SK-N-SH (cell line): ENCODE measurements at regions not wholly inside any gene's neighbourhood (a gene's known extent, or its start where the extent isn't known, plus 50 kb on each side); places are given as distances from the start of the nearest gene placed in this dataset.

Experiments
- CTCF ChIA-PET: fragments of 300-600, 350-600 bp; formaldehyde crosslinking; extraction: SDS; loops from one replicate; lab custom pipeline; 2021; lab: Yijun Ruan, JAX
- POLR2A ChIA-PET: fragments of 350-600 bp; sonication (Branson Sonifier 250); formaldehyde crosslinking; extraction: SDS; loops from one replicate; lab custom pipeline; 2020; ENCODE audit warnings: antibody characterized with exemption, inconsistent platforms; lab: Yijun Ruan, JAX
- DNase-seq: peaks from one replicate; pipeline ENCODE4 v3.0.0; 2012
- H2AFZ ChIP-seq: fragments of 200-600 bp; sonication (generic); 2 replicates; pipeline ENCODE4 v1.8.1; 2016; ENCODE audit warnings: antibody characterized with exemption, mild to moderate bottlenecking, low read depth
- H3F3A ChIP-seq: fragments of 200-600 bp; sonication (generic); replicated peaks from 2 replicates; pipeline ENCODE3; 2016; ENCODE audit warnings: antibody characterized with exemption, mild to moderate bottlenecking; ENCODE audit not compliant: insufficient read depth
- H3K27ac ChIP-seq, 2 experiments: fragments of 200-500 bp in 1 of 2; fragments of 200-600 bp in 1 of 2; sonication (Bioruptor generic) in 1 of 2; sonication (generic), shearing (Covaris generic) in 1 of 2; 2 replicates each; pipeline versions ENCODE4 v1.5.1 to v1.6.1; 2014 to 2016; ENCODE audit warnings: low read depth in 2 of 2, inconsistent platforms in 1 of 2, low read length in 1 of 2, mild to moderate bottlenecking in 1 of 2, mixed read lengths in 1 of 2
- H3K27me3 ChIP-seq: fragments of 200-600 bp; sonication (generic), shearing (Covaris generic); 2 replicates; pipeline ENCODE4 v1.6.1; 2016; ENCODE audit warnings: mixed run types; ENCODE audit not compliant: insufficient read depth
- H3K36me3 ChIP-seq, 2 experiments: fragments of 200-500 bp in 1 of 2; fragments of 200-600 bp in 1 of 2; sonication (Bioruptor generic) in 1 of 2; sonication (generic) in 1 of 2; replicated peaks in 1 of 2; 2 replicates each; pipeline versions ENCODE3 to v1.5.1; 2014 to 2016; ENCODE audit warnings: low read length in 1 of 2, mild to moderate bottlenecking in 1 of 2; ENCODE audit not compliant: insufficient read depth in 2 of 2, control insufficient read depth in 1 of 2
- H3K4me1 ChIP-seq, 2 experiments: fragments of 200-500 bp in 1 of 2; fragments of 200-600 bp in 1 of 2; sonication (Bioruptor generic) in 1 of 2; sonication (generic), shearing (Covaris generic) in 1 of 2; 2 replicates each; pipeline versions ENCODE4 v1.5.1 to v1.6.1; 2014 to 2016; ENCODE audit warnings: low read depth in 1 of 2, low read length in 1 of 2, mixed run types in 1 of 2; ENCODE audit not compliant: insufficient read depth in 2 of 2, control insufficient read depth in 1 of 2
- H3K4me2 ChIP-seq: fragments of 200-600 bp; sonication (generic), shearing (Covaris generic); 2 replicates; pipeline ENCODE4 v1.6.1; 2017; ENCODE audit warnings: mixed run types
- H3K4me3 ChIP-seq, 2 experiments: fragments of 200-500 bp in 1 of 2; fragments of 200-600 bp in 1 of 2; sonication (Bioruptor generic) in 1 of 2; sonication (generic), shearing (Covaris generic) in 1 of 2; 2 replicates each; pipeline versions ENCODE4 v1.5.1 to v1.8.1; 2014 to 2016; ENCODE audit warnings: low read depth in 2 of 2, inconsistent platforms in 1 of 2, low read length in 1 of 2, mild to moderate bottlenecking in 1 of 2, mixed read lengths in 1 of 2, moderate library complexity in 1 of 2
- H3K79me2 ChIP-seq: fragments of 200-600 bp; sonication (generic); 2 replicates; pipeline ENCODE4 v1.8.1; 2017; ENCODE audit warnings: mild to moderate bottlenecking; ENCODE audit not compliant: insufficient read depth
- H3K9ac ChIP-seq: fragments of 200-600 bp; sonication (generic); 2 replicates; pipeline ENCODE4 v1.6.1; 2017; ENCODE audit warnings: mixed run types
- H3K9me2 ChIP-seq: fragments of 200-600 bp; sonication (generic); 2 replicates; pipeline ENCODE4 v1.6.1; 2017; ENCODE audit warnings: mixed run types
- H3K9me3 ChIP-seq: fragments of 200-600 bp; sonication (generic); 2 replicates; pipeline ENCODE4 v1.6.1; 2017; ENCODE audit warnings: mixed run types, mild to moderate bottlenecking, moderate library complexity
- H4K20me1 ChIP-seq: fragments of 200-600 bp; sonication (generic); 2 replicates; pipeline ENCODE4 v1.6.1; 2017; ENCODE audit warnings: mild to moderate bottlenecking, mixed run types; ENCODE audit not compliant: insufficient read depth
- ELF1 ChIP-seq: IDR thresholded peaks from 2 replicates; pipeline ENCODE4 v1.4.0; 2012
- EP300 ChIP-seq, 2 experiments: IDR thresholded peaks; 2 replicates each; pipeline versions ENCODE4 v1.4.0 to v1.6.1; 2012; ENCODE audit warnings: borderline replicate concordance in 1 of 2, low read depth in 1 of 2, low read length in 1 of 2
- EZH2phosphoT487 ChIP-seq: fragments of 200-600 bp; sonication (generic); IDR thresholded peaks from 2 replicates; pipeline ENCODE4 v1.6.1; 2017; ENCODE audit warnings: low read depth, mixed run types, mild to moderate bottlenecking, antibody characterized with exemption, moderate library complexity, borderline replicate concordance
- GATA2 ChIP-seq: sonication (generic); formaldehyde crosslinking; IDR thresholded peaks from 2 replicates; pipeline ENCODE4 v1.5.0; 2020; ENCODE audit warnings: mild to moderate bottlenecking, missing genetic modification reagents
- IRF3 ChIP-seq: fragments of 150-350 bp; IDR thresholded peaks from 2 replicates; pipeline ENCODE4 v1.6.1; 2016; ENCODE audit warnings: mild to moderate bottlenecking, low read depth, low read length
- MAX ChIP-seq: IDR thresholded peaks from 2 replicates; pipeline ENCODE4 v1.4.0; 2012; ENCODE audit warnings: low read depth
- NFIC ChIP-seq: IDR thresholded peaks from 2 replicates; pipeline ENCODE4 v1.4.0; 2012; ENCODE audit warnings: borderline replicate concordance
- POLR2AphosphoS5 ChIP-seq: IDR thresholded peaks from 2 replicates; pipeline ENCODE4 v1.6.1; 2012; ENCODE audit warnings: low read depth, low read length
- RAD21 ChIP-seq: IDR thresholded peaks from 2 replicates; pipeline ENCODE4 v1.6.1; 2012; ENCODE audit warnings: mild to moderate bottlenecking, low read length
- RCOR1 ChIP-seq: fragments of 150-350 bp; IDR thresholded peaks from 2 replicates; pipeline ENCODE4 v1.6.1; 2017; ENCODE audit warnings: antibody characterized with exemption, low read length
- REST ChIP-seq: IDR thresholded peaks from 2 replicates; pipeline ENCODE4 v1.6.1; 2012; ENCODE audit warnings: mild to moderate bottlenecking, low read depth, low read length, moderate library complexity
- RFX5 ChIP-seq: IDR thresholded peaks from 2 replicates; pipeline ENCODE4 v1.6.1; 2012; ENCODE audit warnings: mild to moderate bottlenecking, improper control_type of control experiment, low read length
- SMC3 ChIP-seq: IDR thresholded peaks from 2 replicates; pipeline ENCODE4 v1.6.1; 2012; ENCODE audit warnings: low read depth, low read length, improper control_type of control experiment
- TAF1 ChIP-seq: IDR thresholded peaks from 2 replicates; pipeline ENCODE4 v1.6.1; 2012; ENCODE audit warnings: low read depth, mild to moderate bottlenecking, low read length, moderate library complexity, borderline replicate concordance
- USF2 ChIP-seq: fragments of 150-350 bp; IDR thresholded peaks from 2 replicates; pipeline ENCODE4 v1.6.1; 2017; ENCODE audit warnings: antibody characterized with exemption, low read length, low read depth, borderline replicate concordance
- ZBTB33 ChIP-seq: IDR thresholded peaks from 2 replicates; pipeline ENCODE4 v1.4.0; 2012; ENCODE audit warnings: low read depth, borderline replicate concordance
- WGBS: methylation state at CpG from one replicate; pipeline ENCODE4 v1.1.6; 2017; ENCODE audit warnings: low lambda C conversion rate; 5-methylcytosine and 5-hydroxymethylcytosine counted together

GRCh38 chr4:96262057-96262456, 422.2 kb downstream of the PDHA2 start (continued):
- TF ChIP-seq USF2 (no peak), GATA2 (no peak), RFX5 (no peak), RAD21 (no peak), IRF3 (no peak), MAX (no peak), TAF1 (no peak)
- TF ChIP-seq, all 33 proteins: peak for 0

- no peak for DNase-seq
- no peak overlapping the region for H2AFZ ChIP-seq
- WGBS = 75% methylated on average over 1 of the region's 1 CpG
- no peaks in the 10 kb centered on the region for H3K9me2 ChIP-seq
- H3K4me2 ChIP-seq = no peak overlapping the region
- no peak for TF ChIP-seq POLR2AphosphoS5
- TF ChIP-seq GATA2 = no peak
- TF ChIP-seq EZH2phosphoT487 = no peak
- TF ChIP-seq NFIC = no peak
- no peak for TF ChIP-seq REST
- TF ChIP-seq ELF1 = no peak
- no peak for TF ChIP-seq IRF3
- TF ChIP-seq RCOR1 = no peak
- TF ChIP-seq ZBTB33 = no peak
- TF ChIP-seq EP300 (IDR thresholded peaks at IDR 0.05; ENCODE audit: borderline replicate concordance in 1 of 2, low read depth in 1 of 2, low read length in 1 of 2) = no peak
- TF ChIP-seq USF2 = no peak
- no peak for TF ChIP-seq SMC3
- no peak overlapping the region for H3K4me3 ChIP-seq
- ChIA-PET POLR2A (no interaction called here), CTCF (no interaction called here)
- no peak overlapping the region for H3K27ac ChIP-seq
- no peaks in the 10 kb centered on the region for H3F3A ChIP-seq
- H3K27me3 ChIP-seq = no peaks in the 10 kb centered on the region
- no peak overlapping the region for H3K9ac ChIP-seq
- no peaks in the 10 kb centered on the region for H3K79me2 ChIP-seq
- no peaks in the 10 kb centered on the region for H3K4me1 ChIP-seq
- no peaks in the 10 kb centered on the region for H3K36me3 ChIP-seq
- H4K20me1 ChIP-seq = no peaks in the 10 kb centered on the region
- no peaks in the 10 kb centered on the region for H3K9me3 ChIP-seq
These were observed 423.4 kb downstream of the PDHA2 start for GRCh38 chr4:96263291-96263690.
